Prostate gland (tissue), 2 donors: ENCODE measurements at regions not wholly inside any gene's neighbourhood (a gene's known extent, or its start where the extent isn't known, plus 50 kb on each side); places are given as distances from the start of the nearest gene placed in this dataset.

ENCODE experiments used
- CTCF ChIP-seq, 4 experiments: fragments of 200-600 bp in 2 of 4; fragments of 450-650 bp in 2 of 4; sonication (generic) in 2 of 4; IDR thresholded peaks; 1 replicate in 3 of 4; 2 replicates in 1 of 4; pipeline ENCODE4 v1.5.1; 2016 to 2019; ENCODE audit warnings: antibody characterized with exemption in 4 of 4, mild to moderate bottlenecking in 2 of 4, moderate library complexity in 2 of 4
- POLR2A ChIP-seq: fragments of 450-650 bp; IDR thresholded peaks from one replicate; pipeline ENCODE4 v1.6.1; 2016; ENCODE audit warnings: antibody characterized with exemption, mild to moderate bottlenecking
- POLR2AphosphoS5 ChIP-seq: sonication (generic); formaldehyde crosslinking; IDR thresholded peaks from one replicate; pipeline ENCODE4 v1.6.1; 2017; ENCODE audit warnings: antibody characterized with exemption

DNA sequence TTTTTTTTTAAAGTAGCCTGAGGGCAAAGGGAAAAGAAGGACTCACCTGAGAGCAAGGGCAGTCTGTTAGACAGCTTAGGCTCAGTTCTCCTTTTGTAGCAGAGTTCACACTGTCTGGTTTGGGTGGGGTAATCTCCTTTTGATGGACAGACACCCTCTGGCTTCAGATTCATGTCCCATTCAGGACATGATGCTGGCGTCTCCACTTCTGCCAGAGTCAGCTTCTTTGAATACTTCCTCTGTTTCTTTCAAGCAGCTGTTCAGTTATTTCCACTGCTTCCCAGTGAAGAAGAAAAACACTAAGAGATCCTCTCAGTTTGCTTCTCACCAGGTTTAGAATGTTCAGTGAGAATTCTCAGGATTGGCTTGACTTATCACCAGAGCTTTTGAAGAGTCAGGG lies 79.0 kb upstream of the HSD17B12 start:
- no peak for TF ChIP-seq CTCF (IDR thresholded peaks at IDR 0.05)
- TF ChIP-seq POLR2AphosphoS5, result no peak
- no peak for TF ChIP-seq POLR2A
